K562 (cell line): ENCODE measurements at regions not wholly inside any gene's neighbourhood (a gene's known extent, or its start where the extent isn't known, plus 50 kb on each side); places are given as distances from the start of the nearest gene placed in this dataset.

ENCODE experiments used
- ATAC-seq: fragments of 200-7000 bp; cut with Tn5 transposase; 3 replicates; pipeline ENCODE4 v1.9.1; 2020; ENCODE audit warnings: moderate library complexity
- BruUV-seq: library from RNA; stranded (reverse); fragments of 400-500 nt; replicated peaks from 2 replicates; lab custom pipeline; 2021; lab: Mats Ljungman, UMichigan
- CTCF ChIA-PET: fragments of 300-600 bp; formaldehyde crosslinking; extraction: SDS; loops from one replicate; lab custom pipeline; 2021; ENCODE audit warnings: low intra/inter-chr PET ratio; lab: Yijun Ruan, JAX
- POLR2A ChIA-PET: fragments of 300-600, 350-650 bp; sonication (Branson Sonifier 250); formaldehyde crosslinking; extraction: SDS; loops from one replicate; lab custom pipeline; 2021; ENCODE audit warnings: antibody characterized with exemption, inconsistent platforms; lab: Yijun Ruan, JAX
- DNase-seq, 4 experiments: peaks; one replicate each; pipeline versions ENCODE4 v3.0.0 to v3.0.0-alpha.2; 2011 to 2018; ENCODE audit warnings: low spot score in 3 of 4, mixed read lengths in 3 of 4; ENCODE audit errors: extremely low read depth in 1 of 4
- FAIRE-seq: peaks from 2 replicates; lab custom pipeline; 2011; peaks lifted over from hg19 to GRCh38; lab: Jason Lieb, UNC
- H2AFZ ChIP-seq: 2 replicates; pipeline ENCODE4 v1.6.0; 2011; ENCODE audit warnings: low read depth, low read length, control low read depth, inconsistent platforms
- H3K27ac ChIP-seq: fragments of 200-600 bp; 3 replicates; pipeline ENCODE4 v1.8.0; 2011; ENCODE audit warnings: low read depth, mild to moderate bottlenecking, control low read depth, inconsistent platforms, low read length, moderate library complexity, mixed read lengths; ENCODE audit errors: extremely low read depth
- H3K27me3 ChIP-seq, 2 experiments: fragments of 300-600 bp in 1 of 2; 2 replicates in 1 of 2; 3 replicates in 1 of 2; pipeline versions ENCODE4 v1.6.0 to v1.8.0; 2011; ENCODE audit warnings: inconsistent platforms in 2 of 2, low read length in 2 of 2, mild to moderate bottlenecking in 1 of 2, mixed read lengths in 1 of 2, moderate library complexity in 1 of 2; ENCODE audit not compliant: control insufficient read depth in 2 of 2, insufficient read depth in 2 of 2
- H3K36me3 ChIP-seq: fragments of 300-600 bp; 3 replicates; pipeline ENCODE4 v1.8.0; 2011; ENCODE audit warnings: mild to moderate bottlenecking, low read length, inconsistent platforms; ENCODE audit not compliant: control insufficient read depth, insufficient read depth
- H3K4me1 ChIP-seq, 2 experiments: fragments of 200-600 bp in 1 of 2; replicated peaks in 1 of 2; 2 replicates in 1 of 2; 3 replicates in 1 of 2; pipeline versions ENCODE4 v1.5.1 to v1.8.0; 2011; ENCODE audit warnings: inconsistent platforms in 2 of 2, low read length in 2 of 2, mild to moderate bottlenecking in 1 of 2, mixed read lengths in 1 of 2, moderate library complexity in 1 of 2; ENCODE audit not compliant: control insufficient read depth in 2 of 2, insufficient read depth in 2 of 2
- H3K4me2 ChIP-seq: 2 replicates; pipeline ENCODE4 v1.6.1; 2011; ENCODE audit warnings: low read length, control low read depth, inconsistent platforms, mixed read lengths; ENCODE audit not compliant: insufficient read depth
- H3K4me3 ChIP-seq: fragments of 200-600 bp; sonication (generic), shearing (Covaris generic); 2 replicates; pipeline ENCODE4 v1.5.1; 2016; ENCODE audit warnings: control low read depth, inconsistent platforms
- H3K79me2 ChIP-seq: fragments of 200-600 bp; 3 replicates; pipeline ENCODE4 v1.8.0; 2011; ENCODE audit warnings: low read length, inconsistent platforms; ENCODE audit not compliant: control insufficient read depth, insufficient read depth
- H3K9ac ChIP-seq, 2 experiments: 2 replicates each; pipeline versions ENCODE4 v1.6.0 to v1.6.1; 2011; ENCODE audit warnings: low read depth in 2 of 2, low read length in 2 of 2, control low read depth in 1 of 2, inconsistent platforms in 1 of 2, mild to moderate bottlenecking in 1 of 2, mixed read lengths in 1 of 2; ENCODE audit not compliant: insufficient read depth in 1 of 2
- H3K9me1 ChIP-seq: one replicate; pipeline ENCODE4 v1.6.0; 2011; ENCODE audit warnings: inconsistent platforms, mild to moderate bottlenecking, low read length, moderate library complexity; ENCODE audit not compliant: control insufficient read depth, insufficient read depth
- H3K9me3 ChIP-seq: replicated peaks from 2 replicates; pipeline ENCODE4 v1.5.1; 2011; ENCODE audit warnings: low read depth, low read length, inconsistent platforms; ENCODE audit not compliant: control insufficient read depth, insufficient read depth
- H4K20me1 ChIP-seq: replicated peaks from 2 replicates; pipeline ENCODE4 v1.6.1; 2011; ENCODE audit warnings: low read length, inconsistent platforms, mixed read lengths; ENCODE audit not compliant: control insufficient read depth, insufficient read depth
- HEY1 ChIP-seq: fragments of 250-450 bp; sonication (Bioruptor Pico); IDR thresholded peaks from 2 replicates; pipeline ENCODE4 v1.5.0; 2020; ENCODE audit warnings: mild to moderate bottlenecking, moderate library complexity, borderline replicate concordance
- HMG20B ChIP-seq: fragments of 250-450 bp; sonication (Bioruptor Pico); IDR thresholded peaks from 2 replicates; pipeline ENCODE4 v1.5.0; 2021; ENCODE audit warnings: mild to moderate bottlenecking
- KLF13 ChIP-seq: fragments of 450-650 bp; IDR thresholded peaks from 2 replicates; pipeline ENCODE4 v1.6.1; 2016; ENCODE audit warnings: missing genetic modification characterization, low read depth, mild to moderate bottlenecking, missing compliant biosample characterization, moderate library complexity, borderline replicate concordance
- MCM5 ChIP-seq: fragments of 450-650 bp; IDR thresholded peaks from 2 replicates; pipeline ENCODE4 v1.6.1; 2016; ENCODE audit warnings: low read depth
- SMARCA5 ChIP-seq: fragments of 450-650 bp; IDR thresholded peaks from 2 replicates; pipeline ENCODE4 v1.6.1; 2016
- ZC3H11A ChIP-seq: IDR thresholded peaks from 2 replicates; pipeline ENCODE4 v1.6.1; 2012; ENCODE audit warnings: low read depth, low read length, improper control_type of control experiment
- ZNF263 ChIP-seq: sonication (generic); formaldehyde crosslinking; IDR thresholded peaks from 2 replicates; pipeline ENCODE4 v1.8.0; 2022; ENCODE audit warnings: mild to moderate bottlenecking, missing genetic modification reagents, borderline replicate concordance
- ZNF384 ChIP-seq: IDR thresholded peaks from 2 replicates; pipeline ENCODE4 v1.6.1; 2012; ENCODE audit warnings: low read depth, low read length, improper control_type of control experiment
- ZNF444 ChIP-seq: fragments of 250-450 bp; sonication (Bioruptor Pico); IDR thresholded peaks from 2 replicates; pipeline ENCODE4 v1.4.0; 2020; ENCODE audit warnings: mild to moderate bottlenecking, moderate library complexity
- ZNF507 ChIP-seq: conservative IDR thresholded peaks from 2 replicates; pipeline ENCODE4 v1.6.1; 2017; ENCODE audit warnings: missing genetic modification characterization, missing compliant biosample characterization
- ZNF668 ChIP-seq: fragments of 250-450 bp; sonication (Bioruptor Pico); IDR thresholded peaks from 2 replicates; pipeline ENCODE4 v1.8.0; 2022; ENCODE audit warnings: mild to moderate bottlenecking, inconsistent platforms
- ZNF717 ChIP-seq: fragments of 250-450 bp; sonication (Bioruptor Pico); IDR thresholded peaks from 2 replicates; pipeline ENCODE4 v1.5.0; 2021
- ZNF75A ChIP-seq: fragments of 450-650 bp; formaldehyde crosslinking; IDR thresholded peaks from 2 replicates; pipeline ENCODE4 v1.4.0; 2020; ENCODE audit warnings: mild to moderate bottlenecking
- WGBS: fragments of 100-300 bp; shearing (Covaris generic); methylation state at CpG from one replicate; pipeline ENCODE4 v1.1.6; 2016; ENCODE audit warnings: low coverage, mixed read lengths; ENCODE audit not compliant: insufficient coverage; ENCODE audit errors: missing lambda C conversion rate; 5-methylcytosine and 5-hydroxymethylcytosine counted together
- in situ Hi-C: fragments of 300-500 bp; cut with MboI; formaldehyde crosslinking; loops from 4 replicates; pipeline ENCODE4 v1.15.0; 2018; ENCODE audit warnings: inconsistent platforms, mixed read lengths
- intact Hi-C: fragments of 100-400 bp; cut with micrococcal nuclease; formaldehyde crosslinking; loops from 2 replicates; pipeline ENCODE4 v1.14.2; 2022
- TF ChIP-seq, protein P1 (sequence below): fragments of 250-450 bp; sonication (Bioruptor Pico); IDR thresholded peaks from 2 replicates; pipeline ENCODE4 v1.5.0; 2021
- TF ChIP-seq, protein P2 (sequence below): fragments of 250-450 bp; sonication (Bioruptor Pico); IDR thresholded peaks from 2 replicates; pipeline ENCODE4 v1.8.0; 2021; ENCODE audit warnings: moderate library complexity, mild to moderate bottlenecking, inconsistent platforms
- TF ChIP-seq, protein P3 (sequence below): fragments of 450-650 bp; formaldehyde crosslinking; IDR thresholded peaks from 2 replicates; pipeline ENCODE4 v1.4.0; 2022; ENCODE audit warnings: mild to moderate bottlenecking, moderate library complexity
- TF ChIP-seq, protein P4 (sequence below): sonication (generic); formaldehyde crosslinking; IDR thresholded peaks from 2 replicates; pipeline ENCODE4 v1.8.1; 2022; ENCODE audit warnings: missing genetic modification reagents
- TF ChIP-seq, protein P5 (sequence below): fragments of 450-650 bp; formaldehyde crosslinking; IDR thresholded peaks from 2 replicates; pipeline ENCODE4 v1.4.0; 2020; ENCODE audit warnings: mild to moderate bottlenecking
- TF ChIP-seq, protein P6 (sequence below): fragments of 450-650 bp; formaldehyde crosslinking; IDR thresholded peaks from 2 replicates; pipeline ENCODE4 v1.4.0; 2020; ENCODE audit warnings: mild to moderate bottlenecking, moderate library complexity

DNA sequence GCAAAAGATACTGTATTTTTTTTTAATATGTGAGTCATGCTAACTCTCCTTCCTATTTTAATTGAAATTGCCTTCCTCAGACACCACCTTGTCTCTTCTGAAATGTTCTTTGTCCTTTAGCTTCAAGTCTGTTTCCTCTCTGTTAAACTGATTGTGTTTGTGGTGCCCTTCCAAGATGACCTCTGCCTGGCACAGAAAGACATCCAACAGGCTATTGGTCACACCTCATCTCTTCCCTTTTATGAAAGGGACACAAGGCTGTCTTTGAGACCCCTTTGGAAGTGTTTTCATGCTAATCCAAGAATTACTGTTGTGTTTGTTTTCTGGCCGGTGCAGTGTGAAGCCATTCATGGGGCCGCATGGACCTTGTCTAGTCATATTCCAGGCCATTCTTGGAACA, 94.0 kb upstream of the PIK3C3 start:
- 0% methylated on average over 2 of the region's 2 CpGs for WGBS
- DNase-seq (no peak), ATAC-seq (no peak), FAIRE-seq (no peak)
- Histone ChIP-seq H3K36me3 (no peaks in the 10 kb centered on the region), H2AFZ (no peak overlapping the region), H3K9me1 (no peaks in the 10 kb centered on the region), H3K4me2 (no peak overlapping the region), H3K27ac (no peak overlapping the region), H3K9me3 (no peaks in the 10 kb centered on the region), H3K27me3 (no peaks in the 10 kb centered on the region), H4K20me1 (no peaks in the 10 kb centered on the region), H3K79me2 (no peaks in the 10 kb centered on the region), H3K9ac (no peak overlapping the region), H3K4me1 (no peaks in the 10 kb centered on the region), H3K4me3 (no peak overlapping the region)
- intact Hi-C loops = no loop called here
- in situ Hi-C loops = no loop called here
- no TSS peak for BruUV-seq
- ChIA-PET CTCF (no interaction called here), POLR2A (interaction anchor here (1.0 kb wide), 1 partner anchor 94 kb away, joined by 3 read pairs; the partner anchor contains the start of gene PIK3C3)
- TF ChIP-seq ZC3H11A = no peak
- TF ChIP-seq ZNF75A = no peak
- TF ChIP-seq, protein P1, sequence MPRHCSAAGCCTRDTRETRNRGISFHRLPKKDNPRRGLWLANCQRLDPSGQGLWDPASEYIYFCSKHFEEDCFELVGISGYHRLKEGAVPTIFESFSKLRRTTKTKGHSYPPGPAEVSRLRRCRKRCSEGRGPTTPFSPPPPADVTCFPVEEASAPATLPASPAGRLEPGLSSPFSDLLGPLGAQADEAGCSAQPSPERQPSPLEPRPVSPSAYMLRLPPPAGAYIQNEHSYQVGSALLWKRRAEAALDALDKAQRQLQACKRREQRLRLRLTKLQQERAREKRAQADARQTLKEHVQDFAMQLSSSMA (CRISPR knock-in tag) = no peak
- TF ChIP-seq MCM5 = no peak
- TF ChIP-seq, protein P2, sequence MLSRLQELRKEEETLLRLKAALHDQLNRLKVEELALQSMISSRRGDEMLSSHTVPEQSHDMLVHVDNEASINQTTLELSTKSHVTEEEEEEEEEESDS (CRISPR knock-in tag) = no peak
- TF ChIP-seq ZNF444 (CRISPR knock-in tag) = no peak
- TF ChIP-seq, protein P3, sequence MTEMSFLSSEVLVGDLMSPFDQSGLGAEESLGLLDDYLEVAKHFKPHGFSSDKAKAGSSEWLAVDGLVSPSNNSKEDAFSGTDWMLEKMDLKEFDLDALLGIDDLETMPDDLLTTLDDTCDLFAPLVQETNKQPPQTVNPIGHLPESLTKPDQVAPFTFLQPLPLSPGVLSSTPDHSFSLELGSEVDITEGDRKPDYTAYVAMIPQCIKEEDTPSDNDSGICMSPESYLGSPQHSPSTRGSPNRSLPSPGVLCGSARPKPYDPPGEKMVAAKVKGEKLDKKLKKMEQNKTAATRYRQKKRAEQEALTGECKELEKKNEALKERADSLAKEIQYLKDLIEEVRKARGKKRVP = no peak
- TF ChIP-seq ZNF384 = no peak
- TF ChIP-seq ZNF668 (CRISPR knock-in tag) = no peak
- TF ChIP-seq SMARCA5 = no peak
- TF ChIP-seq, protein P4, sequence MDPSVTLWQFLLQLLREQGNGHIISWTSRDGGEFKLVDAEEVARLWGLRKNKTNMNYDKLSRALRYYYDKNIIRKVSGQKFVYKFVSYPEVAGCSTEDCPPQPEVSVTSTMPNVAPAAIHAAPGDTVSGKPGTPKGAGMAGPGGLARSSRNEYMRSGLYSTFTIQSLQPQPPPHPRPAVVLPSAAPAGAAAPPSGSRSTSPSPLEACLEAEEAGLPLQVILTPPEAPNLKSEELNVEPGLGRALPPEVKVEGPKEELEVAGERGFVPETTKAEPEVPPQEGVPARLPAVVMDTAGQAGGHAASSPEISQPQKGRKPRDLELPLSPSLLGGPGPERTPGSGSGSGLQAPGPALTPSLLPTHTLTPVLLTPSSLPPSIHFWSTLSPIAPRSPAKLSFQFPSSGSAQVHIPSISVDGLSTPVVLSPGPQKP (CRISPR knock-in tag) = no peak
- TF ChIP-seq ZNF717 (CRISPR knock-in tag) = no peak
- TF ChIP-seq, protein P5, sequence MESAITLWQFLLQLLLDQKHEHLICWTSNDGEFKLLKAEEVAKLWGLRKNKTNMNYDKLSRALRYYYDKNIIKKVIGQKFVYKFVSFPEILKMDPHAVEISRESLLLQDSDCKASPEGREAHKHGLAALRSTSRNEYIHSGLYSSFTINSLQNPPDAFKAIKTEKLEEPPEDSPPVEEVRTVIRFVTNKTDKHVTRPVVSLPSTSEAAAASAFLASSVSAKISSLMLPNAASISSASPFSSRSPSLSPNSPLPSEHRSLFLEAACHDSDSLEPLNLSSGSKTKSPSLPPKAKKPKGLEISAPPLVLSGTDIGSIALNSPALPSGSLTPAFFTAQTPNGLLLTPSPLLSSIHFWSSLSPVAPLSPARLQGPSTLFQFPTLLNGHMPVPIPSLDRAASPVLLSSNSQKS (CRISPR knock-in tag) = no peak
- no peak for TF ChIP-seq ZNF507 (tag)
- TF ChIP-seq, protein P6, sequence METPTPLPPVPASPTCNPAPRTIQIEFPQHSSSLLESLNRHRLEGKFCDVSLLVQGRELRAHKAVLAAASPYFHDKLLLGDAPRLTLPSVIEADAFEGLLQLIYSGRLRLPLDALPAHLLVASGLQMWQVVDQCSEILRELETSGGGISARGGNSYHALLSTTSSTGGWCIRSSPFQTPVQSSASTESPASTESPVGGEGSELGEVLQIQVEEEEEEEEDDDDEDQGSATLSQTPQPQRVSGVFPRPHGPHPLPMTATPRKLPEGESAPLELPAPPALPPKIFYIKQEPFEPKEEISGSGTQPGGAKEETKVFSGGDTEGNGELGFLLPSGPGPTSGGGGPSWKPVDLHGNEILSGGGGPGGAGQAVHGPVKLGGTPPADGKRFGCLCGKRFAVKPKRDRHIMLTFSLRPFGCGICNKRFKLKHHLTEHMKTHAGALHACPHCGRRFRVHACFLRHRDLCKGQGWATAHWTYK (CRISPR knock-in tag) = no peak
- TF ChIP-seq HMG20B (CRISPR knock-in tag) = no peak
- TF ChIP-seq HEY1 (CRISPR knock-in tag) = no peak
- TF ChIP-seq KLF13 (tag) = no peak
- no peak for TF ChIP-seq ZNF263 (CRISPR knock-in tag)
